GM21619 (cell line): ENCODE measurements at regions not wholly inside any gene's neighbourhood (a gene's known extent, or its start where the extent isn't known, plus 50 kb on each side); places are given as distances from the start of the nearest gene placed in this dataset.

ENCODE experiments used
- ATAC-seq: cut with Tn5 transposase; IDR thresholded peaks from one replicate; pipeline ENCODE4 v1.9.1; 2021; ENCODE audit not compliant: unreplicated experiment

- no peak for ATAC-seq
Measured at GRCh38 chr4:160872491-160872890, 1291.3 kb downstream of the FSTL5 start.

GRCh38 chr4:160877087-160877790 lies 1286.6 kb downstream of the FSTL5 start:
- ATAC-seq: no peak

GRCh38 chr4:160880180-160880579 lies 1283.6 kb downstream of the FSTL5 start:
- ATAC-seq: no peak

- ATAC-seq: no peak
Measured at GRCh38 chr4:160887668-160888067, 1276.1 kb downstream of the FSTL5 start.

- no peak for ATAC-seq
Measured at GRCh38 chr4:160894128-160894527, 1269.7 kb downstream of the FSTL5 start.

- no peak for ATAC-seq
Measured at GRCh38 chr4:160894809-160895208, 1269.0 kb downstream of the FSTL5 start.

GRCh38 chr4:160927311-160927710 lies 1236.5 kb downstream of the FSTL5 start:
- ATAC-seq: no peak

GRCh38 chr4:160928482-160928881 lies 1235.3 kb downstream of the FSTL5 start:
- ATAC-seq: no peak

GRCh38 chr4:160947653-160948052 lies 1216.1 kb downstream of the FSTL5 start:
- no peak for ATAC-seq

GRCh38 chr4:160956875-160957274 lies 1206.9 kb downstream of the FSTL5 start:
- ATAC-seq: no peak

DNA sequence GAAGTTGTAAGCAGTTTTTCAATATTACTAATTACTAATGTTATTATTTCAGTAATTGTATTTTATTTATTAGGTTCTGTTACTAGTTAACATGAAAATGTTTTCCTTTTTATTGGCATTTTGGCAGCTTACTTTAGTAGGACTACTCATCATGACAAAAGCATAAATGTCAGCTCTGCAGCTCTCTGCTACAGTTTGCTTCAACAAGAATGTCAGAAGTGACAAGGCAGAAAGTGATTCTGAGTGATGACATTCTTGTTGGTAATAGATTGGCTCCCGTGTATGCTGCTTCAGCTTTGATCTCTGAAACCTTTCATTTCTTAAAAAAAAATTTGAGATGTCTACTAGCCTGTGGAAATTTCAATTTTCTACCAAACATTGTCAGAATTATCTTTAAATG lies 1193.9 kb downstream of the FSTL5 start:
- ATAC-seq: no peak

DNA sequence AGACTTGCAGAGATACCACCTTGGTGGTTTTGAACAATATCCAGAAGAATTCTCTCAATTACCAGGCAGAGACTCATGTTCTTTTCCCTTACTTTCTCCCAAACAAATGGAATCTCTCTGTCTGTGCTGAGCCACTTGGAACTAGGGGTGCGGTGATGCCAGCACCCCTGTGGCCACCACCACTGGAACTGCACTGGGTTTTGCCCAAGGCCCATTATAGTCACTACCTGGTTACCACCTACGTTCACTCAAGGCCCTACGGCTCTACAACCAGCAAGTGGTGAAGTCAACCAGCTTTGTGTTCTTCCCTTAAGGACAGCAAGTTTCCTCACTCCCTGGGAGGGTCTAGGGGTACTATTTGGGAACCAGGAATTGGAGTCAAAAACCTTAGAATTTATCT lies 1183.7 kb downstream of the FSTL5 start:
- ATAC-seq: no peak

- ATAC-seq: no peak
Measured at GRCh38 chr4:160981083-160981482, 1182.7 kb downstream of the FSTL5 start.

DNA sequence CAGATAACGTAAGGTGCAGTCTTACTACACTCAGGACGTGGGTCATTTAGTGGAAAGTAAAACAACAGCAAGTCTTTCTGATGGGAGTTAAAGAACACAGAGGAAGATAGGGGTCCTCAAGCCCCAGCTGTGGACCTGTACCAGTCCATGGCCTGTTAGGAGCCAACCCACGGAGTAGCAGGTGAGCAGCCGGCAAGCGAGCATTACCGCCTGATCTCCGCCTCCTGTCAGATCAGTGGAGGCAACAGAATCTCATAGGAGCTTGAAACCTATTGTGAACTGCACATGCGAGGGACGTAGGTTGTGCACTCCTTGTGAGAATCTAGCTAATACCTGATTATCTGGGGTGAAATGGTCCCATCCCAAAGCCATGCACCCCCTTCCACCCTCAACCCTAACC lies 1180.8 kb downstream of the FSTL5 start:
- ATAC-seq: no peak

DNA sequence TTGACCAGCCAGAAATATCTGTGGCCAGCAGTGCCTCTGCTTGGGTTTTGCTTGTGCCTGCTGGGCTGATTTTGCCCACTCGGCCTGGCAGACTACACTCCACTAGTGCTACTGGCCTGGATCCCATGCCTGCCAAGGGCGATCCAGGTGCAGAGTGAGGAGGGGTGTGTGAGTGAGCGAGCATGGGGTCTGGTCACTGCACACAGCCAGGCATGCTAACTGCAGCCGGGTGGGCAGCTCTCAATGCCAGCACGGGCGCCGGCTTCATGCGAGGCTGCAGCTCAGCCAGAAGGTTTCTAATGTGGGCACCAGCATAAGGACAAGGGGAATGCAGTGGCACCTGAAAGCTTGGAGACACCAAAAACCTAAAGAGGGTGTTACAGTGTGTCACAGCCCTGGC lies 1161.4 kb downstream of the FSTL5 start:
- no peak for ATAC-seq

- no peak for ATAC-seq
Measured at GRCh38 chr4:161003418-161004057, 1160.3 kb downstream of the FSTL5 start.

DNA sequence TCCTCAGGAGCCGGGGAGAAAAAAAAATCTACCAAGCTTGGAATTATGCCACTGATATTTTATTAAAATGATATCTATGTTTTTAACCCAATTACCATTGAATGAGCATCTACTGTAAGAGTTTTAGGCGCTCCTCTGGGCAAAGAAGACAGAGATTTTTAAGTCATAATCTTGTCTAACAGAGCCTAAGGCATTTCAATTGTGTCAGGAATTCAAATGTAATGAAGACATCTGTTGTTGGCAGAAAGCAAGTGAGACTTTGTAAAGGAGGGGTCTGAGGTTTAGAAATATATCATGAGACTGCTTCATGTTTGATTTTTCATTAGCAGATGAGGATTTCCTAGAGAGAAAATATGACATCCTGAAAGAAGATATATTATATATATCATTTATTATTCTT lies 1158.1 kb downstream of the FSTL5 start:
- no peak for ATAC-seq

- ATAC-seq: no peak
Measured at GRCh38 chr4:161008527-161008926, 1155.3 kb downstream of the FSTL5 start.

GRCh38 chr4:161010227-161010626 lies 1153.6 kb downstream of the FSTL5 start:
- no peak for ATAC-seq
